Liver (tissue), 8 donors: ENCODE measurements at regions not wholly inside any gene's neighbourhood (a gene's known extent, or its start where the extent isn't known, plus 50 kb on each side); places are given as distances from the start of the nearest gene placed in this dataset.

Source experiments
- DNase-seq: peaks from one replicate; pipeline ENCODE4 v3.0.0-alpha.2; 2017; ENCODE audit warnings: low spot score
- H3K27ac ChIP-seq, 2 donors: one replicate each; pipeline ENCODE4 v1.7.0; 2013; ENCODE audit warnings: inconsistent platforms in 2 of 2, low read length in 2 of 2, control low read depth in 1 of 2, low read depth in 1 of 2, mild to moderate bottlenecking in 1 of 2
- H3K27me3 ChIP-seq, 4 donors: one replicate each; pipeline versions ENCODE4 v1.6.1 to v1.7.0; 2013; ENCODE audit warnings: low read length in 3 of 4, inconsistent platforms in 1 of 4, mild to moderate bottlenecking in 1 of 4, moderate library complexity in 1 of 4; ENCODE audit not compliant: control insufficient read depth in 4 of 4, insufficient read depth in 4 of 4
- H3K36me3 ChIP-seq, 4 donors: one replicate each; pipeline versions ENCODE4 v1.6.1 to v1.7.0; 2013; ENCODE audit warnings: low read length in 3 of 4, mild to moderate bottlenecking in 3 of 4, low read depth in 1 of 4, moderate library complexity in 1 of 4; ENCODE audit not compliant: control insufficient read depth in 4 of 4, insufficient read depth in 3 of 4
- H3K4me1 ChIP-seq, 4 donors: one replicate each; pipeline versions ENCODE4 v1.6.1 to v1.7.0; 2013; ENCODE audit warnings: low read length in 3 of 4, mild to moderate bottlenecking in 3 of 4, moderate library complexity in 1 of 4; ENCODE audit not compliant: control insufficient read depth in 4 of 4, insufficient read depth in 4 of 4
- H3K4me3 ChIP-seq, 3 donors: one replicate each; pipeline versions ENCODE4 v1.6.1 to v1.7.0; 2013; ENCODE audit warnings: low read length in 3 of 3, control low read depth in 1 of 3, low read depth in 1 of 3, mild to moderate bottlenecking in 1 of 3
- H3K9ac ChIP-seq, 2 donors: one replicate each; pipeline ENCODE4 v1.7.0; 2013; ENCODE audit warnings: low read length in 2 of 2, mild to moderate bottlenecking in 2 of 2, moderate library complexity in 2 of 2, control low read depth in 1 of 2, low read depth in 1 of 2
- H3K9me3 ChIP-seq, 4 donors: one replicate each; pipeline versions ENCODE4 v1.6.1 to v1.7.0; 2013; ENCODE audit warnings: low read length in 3 of 4; ENCODE audit not compliant: control insufficient read depth in 4 of 4
- FOXA2 ChIP-seq: IDR thresholded peaks from 2 replicates; pipeline ENCODE4 v1.6.1; 2016; ENCODE audit warnings: antibody characterized with exemption
- HNF4G ChIP-seq: IDR thresholded peaks from 2 replicates; pipeline ENCODE4 v1.6.1; 2016; ENCODE audit warnings: antibody characterized with exemption
- JUND ChIP-seq, 2 donors: IDR thresholded peaks; 2 replicates each; pipeline ENCODE4 v1.6.1; 2016; ENCODE audit warnings: antibody characterized with exemption in 2 of 2
- NR2F2 ChIP-seq: IDR thresholded peaks from 2 replicates; pipeline ENCODE4 v1.6.1; 2016; ENCODE audit warnings: antibody characterized with exemption
- RXRA ChIP-seq, 2 donors: IDR thresholded peaks; 2 replicates each; pipeline ENCODE4 v1.6.1; 2017 to 2018; ENCODE audit warnings: antibody characterized with exemption in 2 of 2, mild to moderate bottlenecking in 1 of 2
- SP1 ChIP-seq: IDR thresholded peaks from 2 replicates; pipeline ENCODE4 v1.6.1; 2018; ENCODE audit warnings: antibody characterized with exemption, mild to moderate bottlenecking
- WGBS: extraction: QIAGEN DNeasy Blood & Tissue Kit; methylation state at CpG from one replicate; pipeline ENCODE4 v1.1.7; 2013; 5-methylcytosine and 5-hydroxymethylcytosine counted together
- TF ChIP-seq, protein P1 (sequence below): IDR thresholded peaks from 2 replicates; pipeline ENCODE4 v1.6.1; 2016; ENCODE audit warnings: antibody characterized with exemption, mild to moderate bottlenecking
- TF ChIP-seq, protein P2 (sequence below): IDR thresholded peaks from 2 replicates; pipeline ENCODE4 v1.6.1; 2016; ENCODE audit warnings: antibody characterized with exemption
- TF ChIP-seq, protein P3 (sequence below): IDR thresholded peaks from 2 replicates; pipeline ENCODE4 v1.6.1; 2016; ENCODE audit warnings: antibody characterized with exemption
- TF ChIP-seq, protein P4 (sequence below): fragments of 150-350 bp; IDR thresholded peaks from 2 replicates; pipeline ENCODE4 v1.5.1; 2017; ENCODE audit warnings: improper control_type of control experiment, low read depth, low read length; ENCODE audit not compliant: missing input control
- TF ChIP-seq, protein P5 (sequence below): IDR thresholded peaks from 2 replicates; pipeline ENCODE4 v1.6.1; 2016; ENCODE audit warnings: antibody characterized with exemption
- donor health status: healthy.
- donor health status: healthy.
- donor health status: healthy.
- donor health status: healthy.
- donor health status: healthy.

DNA sequence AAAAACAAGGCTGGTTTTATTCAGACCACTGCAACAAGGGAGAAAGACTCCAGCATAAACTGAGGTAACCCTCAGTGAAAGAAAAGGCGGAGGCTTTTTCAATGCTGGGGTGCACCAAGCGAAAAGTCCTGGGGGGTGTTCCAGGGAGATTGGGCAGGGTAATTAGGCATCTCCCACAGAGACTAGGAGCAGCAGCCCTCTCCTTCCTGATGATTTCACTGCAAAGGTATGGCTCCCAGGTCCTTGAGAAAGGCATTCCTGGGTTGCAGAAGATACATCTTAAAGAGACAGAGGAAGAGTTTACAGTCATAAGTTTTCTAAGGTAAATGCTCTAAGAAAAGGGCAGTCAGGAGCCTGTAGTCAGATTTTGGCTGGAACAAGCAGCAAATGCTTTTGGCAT lies 412.0 kb downstream of the FOXO1 start:
- TF ChIP-seq RXRA (IDR thresholded peaks at IDR 0.05), result no peak
- TF ChIP-seq HNF4G, result no peak
- TF ChIP-seq, protein P1, sequence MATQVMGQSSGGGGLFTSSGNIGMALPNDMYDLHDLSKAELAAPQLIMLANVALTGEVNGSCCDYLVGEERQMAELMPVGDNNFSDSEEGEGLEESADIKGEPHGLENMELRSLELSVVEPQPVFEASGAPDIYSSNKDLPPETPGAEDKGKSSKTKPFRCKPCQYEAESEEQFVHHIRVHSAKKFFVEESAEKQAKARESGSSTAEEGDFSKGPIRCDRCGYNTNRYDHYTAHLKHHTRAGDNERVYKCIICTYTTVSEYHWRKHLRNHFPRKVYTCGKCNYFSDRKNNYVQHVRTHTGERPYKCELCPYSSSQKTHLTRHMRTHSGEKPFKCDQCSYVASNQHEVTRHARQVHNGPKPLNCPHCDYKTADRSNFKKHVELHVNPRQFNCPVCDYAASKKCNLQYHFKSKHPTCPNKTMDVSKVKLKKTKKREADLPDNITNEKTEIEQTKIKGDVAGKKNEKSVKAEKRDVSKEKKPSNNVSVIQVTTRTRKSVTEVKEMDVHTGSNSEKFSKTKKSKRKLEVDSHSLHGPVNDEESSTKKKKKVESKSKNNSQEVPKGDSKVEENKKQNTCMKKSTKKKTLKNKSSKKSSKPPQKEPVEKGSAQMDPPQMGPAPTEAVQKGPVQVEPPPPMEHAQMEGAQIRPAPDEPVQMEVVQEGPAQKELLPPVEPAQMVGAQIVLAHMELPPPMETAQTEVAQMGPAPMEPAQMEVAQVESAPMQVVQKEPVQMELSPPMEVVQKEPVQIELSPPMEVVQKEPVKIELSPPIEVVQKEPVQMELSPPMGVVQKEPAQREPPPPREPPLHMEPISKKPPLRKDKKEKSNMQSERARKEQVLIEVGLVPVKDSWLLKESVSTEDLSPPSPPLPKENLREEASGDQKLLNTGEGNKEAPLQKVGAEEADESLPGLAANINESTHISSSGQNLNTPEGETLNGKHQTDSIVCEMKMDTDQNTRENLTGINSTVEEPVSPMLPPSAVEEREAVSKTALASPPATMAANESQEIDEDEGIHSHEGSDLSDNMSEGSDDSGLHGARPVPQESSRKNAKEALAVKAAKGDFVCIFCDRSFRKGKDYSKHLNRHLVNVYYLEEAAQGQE, result no peak
- TF ChIP-seq, protein P2, sequence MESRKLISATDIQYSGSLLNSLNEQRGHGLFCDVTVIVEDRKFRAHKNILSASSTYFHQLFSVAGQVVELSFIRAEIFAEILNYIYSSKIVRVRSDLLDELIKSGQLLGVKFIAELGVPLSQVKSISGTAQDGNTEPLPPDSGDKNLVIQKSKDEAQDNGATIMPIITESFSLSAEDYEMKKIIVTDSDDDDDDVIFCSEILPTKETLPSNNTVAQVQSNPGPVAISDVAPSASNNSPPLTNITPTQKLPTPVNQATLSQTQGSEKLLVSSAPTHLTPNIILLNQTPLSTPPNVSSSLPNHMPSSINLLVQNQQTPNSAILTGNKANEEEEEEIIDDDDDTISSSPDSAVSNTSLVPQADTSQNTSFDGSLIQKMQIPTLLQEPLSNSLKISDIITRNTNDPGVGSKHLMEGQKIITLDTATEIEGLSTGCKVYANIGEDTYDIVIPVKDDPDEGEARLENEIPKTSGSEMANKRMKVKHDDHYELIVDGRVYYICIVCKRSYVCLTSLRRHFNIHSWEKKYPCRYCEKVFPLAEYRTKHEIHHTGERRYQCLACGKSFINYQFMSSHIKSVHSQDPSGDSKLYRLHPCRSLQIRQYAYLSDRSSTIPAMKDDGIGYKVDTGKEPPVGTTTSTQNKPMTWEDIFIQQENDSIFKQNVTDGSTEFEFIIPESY, result no peak
- TF ChIP-seq, protein P3, sequence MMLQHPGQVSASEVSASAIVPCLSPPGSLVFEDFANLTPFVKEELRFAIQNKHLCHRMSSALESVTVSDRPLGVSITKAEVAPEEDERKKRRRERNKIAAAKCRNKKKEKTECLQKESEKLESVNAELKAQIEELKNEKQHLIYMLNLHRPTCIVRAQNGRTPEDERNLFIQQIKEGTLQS, result no peak
- TF ChIP-seq, protein P4, sequence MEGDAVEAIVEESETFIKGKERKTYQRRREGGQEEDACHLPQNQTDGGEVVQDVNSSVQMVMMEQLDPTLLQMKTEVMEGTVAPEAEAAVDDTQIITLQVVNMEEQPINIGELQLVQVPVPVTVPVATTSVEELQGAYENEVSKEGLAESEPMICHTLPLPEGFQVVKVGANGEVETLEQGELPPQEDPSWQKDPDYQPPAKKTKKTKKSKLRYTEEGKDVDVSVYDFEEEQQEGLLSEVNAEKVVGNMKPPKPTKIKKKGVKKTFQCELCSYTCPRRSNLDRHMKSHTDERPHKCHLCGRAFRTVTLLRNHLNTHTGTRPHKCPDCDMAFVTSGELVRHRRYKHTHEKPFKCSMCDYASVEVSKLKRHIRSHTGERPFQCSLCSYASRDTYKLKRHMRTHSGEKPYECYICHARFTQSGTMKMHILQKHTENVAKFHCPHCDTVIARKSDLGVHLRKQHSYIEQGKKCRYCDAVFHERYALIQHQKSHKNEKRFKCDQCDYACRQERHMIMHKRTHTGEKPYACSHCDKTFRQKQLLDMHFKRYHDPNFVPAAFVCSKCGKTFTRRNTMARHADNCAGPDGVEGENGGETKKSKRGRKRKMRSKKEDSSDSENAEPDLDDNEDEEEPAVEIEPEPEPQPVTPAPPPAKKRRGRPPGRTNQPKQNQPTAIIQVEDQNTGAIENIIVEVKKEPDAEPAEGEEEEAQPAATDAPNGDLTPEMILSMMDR, result no peak
- Histone ChIP-seq H3K9me3 (peaks cover 0 to 1% (median 0%) of the 10 kb centered on the region in 4 donors), H3K4me1 (no peaks in the 10 kb centered on the region), H3K27me3 (no peaks in the 10 kb centered on the region), H3K9ac (no peak overlapping the region), H3K4me3 (no peak overlapping the region), H3K36me3 (no peaks in the 10 kb centered on the region), H3K27ac (no peak overlapping the region)
- no peak for DNase-seq
- 98% methylated on average over 2 of the region's 2 CpGs for WGBS

DNA sequence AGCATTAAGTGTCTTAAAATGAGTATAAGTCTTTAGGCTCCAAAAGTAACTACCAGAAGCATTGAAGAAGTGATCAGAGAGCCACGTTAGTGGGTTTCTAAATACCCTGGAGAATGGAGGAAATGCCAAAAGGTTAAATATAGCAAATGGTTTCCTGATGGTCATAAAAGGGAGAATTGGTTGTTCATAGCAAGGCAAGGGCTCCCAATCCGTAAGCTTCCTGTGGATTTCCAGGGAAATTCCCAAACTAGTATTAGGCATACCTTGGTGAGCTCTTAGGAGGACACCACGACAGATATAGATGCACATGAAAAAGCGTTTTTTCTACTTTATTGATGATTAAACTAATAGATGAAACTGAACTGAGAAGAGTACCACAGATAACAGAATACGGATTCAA lies 410.9 kb downstream of the FOXO1 start:
- WGBS, result 82% methylated on average over 5 of the region's 5 CpGs
- DNase-seq, result no peak
- no peak overlapping the region for H3K9ac ChIP-seq
- H3K4me3 ChIP-seq, result no peak overlapping the region
- H3K27me3 ChIP-seq, result no peaks in the 10 kb centered on the region
- H3K9me3 ChIP-seq, result no peaks in the 10 kb centered on the region
- H3K4me1 ChIP-seq, result no peaks in the 10 kb centered on the region
- H3K36me3 ChIP-seq, result no peaks in the 10 kb centered on the region
- TF ChIP-seq, protein P5, sequence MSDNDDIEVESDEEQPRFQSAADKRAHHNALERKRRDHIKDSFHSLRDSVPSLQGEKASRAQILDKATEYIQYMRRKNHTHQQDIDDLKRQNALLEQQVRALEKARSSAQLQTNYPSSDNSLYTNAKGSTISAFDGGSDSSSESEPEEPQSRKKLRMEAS, result no peak
- TF ChIP-seq SP1, result no peak
- TF ChIP-seq FOXA2, result no peak
- TF ChIP-seq RXRA (IDR thresholded peaks at IDR 0.05), result no peak
- TF ChIP-seq, protein P1, result no peak
- no peak for TF ChIP-seq NR2F2
- no peak for TF ChIP-seq JUND (IDR thresholded peaks at IDR 0.05)
- no peak overlapping the region for H3K27ac ChIP-seq
